ENCODE measurements at regions not wholly inside any gene's neighbourhood (a gene's known extent, or its start where the extent isn't known, plus 50 kb on each side); places are given as distances from the start of the nearest gene placed in this dataset.

DNA sequence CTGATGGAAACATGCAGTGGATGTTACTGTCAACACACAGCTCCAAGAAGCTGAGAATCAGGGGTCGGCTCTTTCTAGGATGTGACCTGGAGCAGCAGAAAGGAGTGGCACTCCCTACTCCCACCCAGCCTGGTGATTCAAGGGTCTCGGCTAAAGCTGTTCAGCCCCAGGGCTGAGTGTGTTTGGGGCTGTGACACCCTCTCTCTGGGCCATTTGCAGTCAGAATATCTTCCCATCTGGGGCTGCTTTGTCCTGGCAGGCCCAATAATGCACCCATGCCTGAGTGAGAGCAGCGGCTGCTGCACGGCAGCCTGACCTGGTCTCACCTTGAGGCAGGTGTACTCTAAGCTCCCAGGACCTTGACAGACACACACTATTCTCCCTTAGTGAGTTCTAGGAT, 52.5 kb upstream of the AJAP1 start:
- TF ChIP-seq, protein P1, sequence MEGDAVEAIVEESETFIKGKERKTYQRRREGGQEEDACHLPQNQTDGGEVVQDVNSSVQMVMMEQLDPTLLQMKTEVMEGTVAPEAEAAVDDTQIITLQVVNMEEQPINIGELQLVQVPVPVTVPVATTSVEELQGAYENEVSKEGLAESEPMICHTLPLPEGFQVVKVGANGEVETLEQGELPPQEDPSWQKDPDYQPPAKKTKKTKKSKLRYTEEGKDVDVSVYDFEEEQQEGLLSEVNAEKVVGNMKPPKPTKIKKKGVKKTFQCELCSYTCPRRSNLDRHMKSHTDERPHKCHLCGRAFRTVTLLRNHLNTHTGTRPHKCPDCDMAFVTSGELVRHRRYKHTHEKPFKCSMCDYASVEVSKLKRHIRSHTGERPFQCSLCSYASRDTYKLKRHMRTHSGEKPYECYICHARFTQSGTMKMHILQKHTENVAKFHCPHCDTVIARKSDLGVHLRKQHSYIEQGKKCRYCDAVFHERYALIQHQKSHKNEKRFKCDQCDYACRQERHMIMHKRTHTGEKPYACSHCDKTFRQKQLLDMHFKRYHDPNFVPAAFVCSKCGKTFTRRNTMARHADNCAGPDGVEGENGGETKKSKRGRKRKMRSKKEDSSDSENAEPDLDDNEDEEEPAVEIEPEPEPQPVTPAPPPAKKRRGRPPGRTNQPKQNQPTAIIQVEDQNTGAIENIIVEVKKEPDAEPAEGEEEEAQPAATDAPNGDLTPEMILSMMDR (IDR thresholded peaks at IDR 0.05): no peak
- no peak for TF ChIP-seq POLR2A (IDR thresholded peaks at IDR 0.05)

All from thyroid gland (tissue), 4 donors.